Left ventricle myocardium superior (tissue), 1 donor: ENCODE measurements at regions not wholly inside any gene's neighbourhood (a gene's known extent, or its start where the extent isn't known, plus 50 kb on each side); places are given as distances from the start of the nearest gene placed in this dataset.

Experiments used
- ATAC-seq: fragments of 200-7000 bp; cut with Tn5 transposase; one replicate; pipeline ENCODE4 v1.9.1; 2020; ENCODE audit warnings: mild to moderate bottlenecking, moderate library complexity
- DNase-seq: peaks from one replicate; pipeline ENCODE4 v3.0.0-alpha.2; 2020
- intact Hi-C: fragments of 100-400 bp; cut with micrococcal nuclease; formaldehyde crosslinking; loops from one replicate; pipeline ENCODE4 v1.11.0; 2022
- donor health status: DM: no; HTN: yes; CAD: no; lungs with severe emphysema.

GRCh38 chr10:106226828-106227227, 937.7 kb downstream of the SORCS1 start:
- intact Hi-C loops, result no loop called here
- DNase-seq, result no peak
- ATAC-seq, result no peak

- intact Hi-C loops, result no loop called here
- no peak for ATAC-seq
- DNase-seq, result no peak
Observed at GRCh38 chr10:106226142-106226541, 938.4 kb downstream of the SORCS1 start.

- intact Hi-C loops, result no loop called here
- ATAC-seq (no peak), DNase-seq (no peak)
Observed at GRCh38 chr10:106224676-106225075, 939.8 kb downstream of the SORCS1 start.

GRCh38 chr10:106217627-106218026, 946.9 kb downstream of the SORCS1 start:
- intact Hi-C loops, result no loop called here
- DNase-seq (no peak), ATAC-seq (peak; percentile 61)

- intact Hi-C loops, result no loop called here
- ATAC-seq, result peak; percentile 96
- peak; percentile 39 for DNase-seq
Observed at GRCh38 chr10:106216085-106216484, 948.4 kb downstream of the SORCS1 start.

GRCh38 chr10:106214243-106214642, 950.3 kb downstream of the SORCS1 start:
- ATAC-seq, result no peak
- intact Hi-C loops, result no loop called here
- no peak for DNase-seq

GRCh38 chr10:106213493-106213892, 951.0 kb downstream of the SORCS1 start:
- DNase-seq, result no peak
- intact Hi-C loops, result no loop called here
- no peak for ATAC-seq

GRCh38 chr10:106198275-106198674, 966.2 kb downstream of the SORCS1 start:
- intact Hi-C loops, result no loop called here
- no peak for ATAC-seq
- no peak for DNase-seq

- no peak for ATAC-seq
- no peak for DNase-seq
- intact Hi-C loops, result no loop called here
Observed at GRCh38 chr10:106189292-106189691, 975.2 kb downstream of the SORCS1 start.

- no peak for DNase-seq
- ATAC-seq, result no peak
- intact Hi-C loops, result no loop called here
Observed at GRCh38 chr10:106185951-106186350, 978.6 kb downstream of the SORCS1 start.

- intact Hi-C loops, result no loop called here
- ATAC-seq (no peak), DNase-seq (no peak)
Observed at GRCh38 chr10:106183041-106183440, 981.5 kb downstream of the SORCS1 start.

- peak; percentile 32 for DNase-seq
- no peak for ATAC-seq
- intact Hi-C loops, result no loop called here
Observed at GRCh38 chr10:106182542-106182941, 982.0 kb downstream of the SORCS1 start.

GRCh38 chr10:106181501-106181900, 983.0 kb downstream of the SORCS1 start:
- intact Hi-C loops, result no loop called here
- ATAC-seq (no peak), DNase-seq (no peak)

- DNase-seq (no peak), ATAC-seq (no peak)
- intact Hi-C loops, result no loop called here
Observed at GRCh38 chr10:106179430-106179829, 985.1 kb downstream of the SORCS1 start.

- ATAC-seq, result no peak
- intact Hi-C loops, result no loop called here
- no peak for DNase-seq
Observed at GRCh38 chr10:106175760-106176377, 988.6 kb downstream of the SORCS1 start.

GRCh38 chr10:106173838-106174237, 990.7 kb downstream of the SORCS1 start:
- intact Hi-C loops, result no loop called here
- no peak for ATAC-seq
- no peak for DNase-seq

- intact Hi-C loops, result no loop called here
- DNase-seq (no peak), ATAC-seq (no peak)
Observed at GRCh38 chr10:106169241-106169640, 995.3 kb downstream of the SORCS1 start.

GRCh38 chr10:106167946-106168345, 996.6 kb downstream of the SORCS1 start:
- intact Hi-C loops, result no loop called here
- no peak for DNase-seq
- no peak for ATAC-seq

GRCh38 chr10:106158241-106158640, 1006.3 kb downstream of the SORCS1 start:
- intact Hi-C loops, result no loop called here
- DNase-seq (no peak), ATAC-seq (no peak)

GRCh38 chr10:106147021-106147420, 1017.5 kb downstream of the SORCS1 start:
- DNase-seq (no peak), ATAC-seq (no peak)
- intact Hi-C loops, result no loop called here

GRCh38 chr10:106139915-106140314, 1024.6 kb downstream of the SORCS1 start:
- intact Hi-C loops, result no loop called here
- ATAC-seq (no peak), DNase-seq (no peak)

GRCh38 chr10:106136175-106136574, 1028.3 kb downstream of the SORCS1 start:
- DNase-seq (no peak), ATAC-seq (no peak)
- intact Hi-C loops, result no loop called here
